NB4 (cell line): ENCODE measurements at regions not wholly inside any gene's neighbourhood (a gene's known extent, or its start where the extent isn't known, plus 50 kb on each side); places are given as distances from the start of the nearest gene placed in this dataset.
"Not testable (repeated sequence)": the region's sequence is repeated elsewhere in the genome, so short reads cannot be mapped to it uniquely, and the experiment has no call there.

Source experiments
- DNase-seq: peaks from one replicate; pipeline ENCODE4 v3.0.0; 2010; ENCODE audit warnings: low read depth
- H3K4me3 ChIP-seq: one replicate; pipeline ENCODE4 v1.5.1; 2011; ENCODE audit warnings: mild to moderate bottlenecking, low read depth, low read length, moderate library complexity
- CTCF ChIP-seq: IDR thresholded peaks from one replicate; pipeline ENCODE4 v1.5.1; 2012; ENCODE audit warnings: low read depth, low read length
- MYC ChIP-seq: IDR thresholded peaks from 2 replicates; pipeline ENCODE4 v1.6.1; 2011; ENCODE audit warnings: low read depth, low read length
- POLR2A ChIP-seq: IDR thresholded peaks from 2 replicates; pipeline ENCODE4 v1.6.1; 2011; ENCODE audit warnings: mild to moderate bottlenecking; ENCODE audit not compliant: insufficient read length; ENCODE audit errors: extremely low read depth
- TF ChIP-seq, protein P1 (sequence below): IDR thresholded peaks from 2 replicates; pipeline ENCODE4 v1.6.1; 2011; ENCODE audit warnings: low read depth, low read length

GRCh38 chr19:27419217-27419616 is 1793.7 kb downstream of the UQCRFS1 start:
- DNase-seq, H3K4me3 ChIP-seq: not testable (repeated sequence)

GRCh38 chr19:27393591-27393990 is 1819.4 kb downstream of the UQCRFS1 start:
- no peak for DNase-seq
- no peak overlapping the region for H3K4me3 ChIP-seq
- no peak for TF ChIP-seq MYC
- TF ChIP-seq, protein P1, sequence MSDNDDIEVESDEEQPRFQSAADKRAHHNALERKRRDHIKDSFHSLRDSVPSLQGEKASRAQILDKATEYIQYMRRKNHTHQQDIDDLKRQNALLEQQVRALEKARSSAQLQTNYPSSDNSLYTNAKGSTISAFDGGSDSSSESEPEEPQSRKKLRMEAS, result no peak
- no peak for TF ChIP-seq POLR2A
- no peak for TF ChIP-seq CTCF

DNA sequence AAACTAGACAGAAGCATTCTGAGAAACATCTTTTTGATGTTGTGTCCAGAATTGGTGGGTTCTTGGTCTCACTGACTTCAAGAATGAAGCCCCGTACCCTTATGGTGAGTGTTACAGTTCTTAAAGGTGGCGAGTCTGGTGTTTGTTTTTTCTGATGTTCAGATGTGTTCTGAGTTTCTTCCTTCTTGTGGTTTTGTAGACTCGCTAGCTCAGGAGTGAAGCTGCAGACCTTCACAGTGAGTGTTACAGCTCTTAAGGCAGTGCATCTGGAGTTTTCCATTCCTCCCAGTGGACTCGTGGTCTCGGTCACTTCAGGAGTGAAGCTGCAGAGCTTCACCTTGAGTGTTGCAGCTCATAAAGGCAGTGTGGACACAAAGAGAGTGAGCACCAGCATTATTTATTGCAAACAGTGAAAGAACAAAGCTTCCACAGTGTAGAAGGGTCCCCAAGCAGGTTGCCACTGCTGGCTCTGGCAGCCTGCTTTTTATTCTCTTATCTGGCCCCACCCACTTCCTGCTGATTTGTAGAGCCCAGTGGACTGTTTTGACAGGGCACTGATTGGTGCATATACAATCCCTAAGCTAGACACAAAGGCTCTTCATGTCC is 1820.8 kb downstream of the UQCRFS1 start:
- TF ChIP-seq POLR2A (no peak), CTCF (no peak), MYC (no peak)
- TF ChIP-seq, protein P1, result no peak
- DNase-seq, result no peak
- H3K4me3 ChIP-seq, result no peak overlapping the region

DNA sequence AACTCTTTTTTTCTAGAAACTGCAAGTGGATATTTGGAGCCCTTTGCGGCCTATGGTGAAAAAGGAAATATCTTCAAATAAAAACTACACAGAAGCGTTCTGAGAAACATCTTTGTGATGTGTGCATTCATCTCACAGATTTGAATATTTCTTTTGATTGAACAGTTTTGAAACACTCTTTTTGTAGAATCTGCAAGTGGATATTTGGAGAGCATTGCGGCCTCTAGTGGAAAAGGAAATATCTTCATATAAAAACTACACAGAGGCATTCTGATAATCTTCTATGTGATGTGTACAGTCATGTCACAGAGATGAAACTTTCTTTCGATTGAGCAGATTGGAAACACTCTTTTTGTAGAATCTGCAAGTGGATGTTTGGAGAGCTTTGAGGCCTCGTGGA is 1833.6 kb downstream of the UQCRFS1 start:
- TF ChIP-seq CTCF, result peak; percentile 3
- not testable (repeated sequence) for H3K4me3 ChIP-seq, DNase-seq

GRCh38 chr19:27369603-27370002 is 1843.3 kb downstream of the UQCRFS1 start:
- not testable (repeated sequence) for DNase-seq

DNA sequence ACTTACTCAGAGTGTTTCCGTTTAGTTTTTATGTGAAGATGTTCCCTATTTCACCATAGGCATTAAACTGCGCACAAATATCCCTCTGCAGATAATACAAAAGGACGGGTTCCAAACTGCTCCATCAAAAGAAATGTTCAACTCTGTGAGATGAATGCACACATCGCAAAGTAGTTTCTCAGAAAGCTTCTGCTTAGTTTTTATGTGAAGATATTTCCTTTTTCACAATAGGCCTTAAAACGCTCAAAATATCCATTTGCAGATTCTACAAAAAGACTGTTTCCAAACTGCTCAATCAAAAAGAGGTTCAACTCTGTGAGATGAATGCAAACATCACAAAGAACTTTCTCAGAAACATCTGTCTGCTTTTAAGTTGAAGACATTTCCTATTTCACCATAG is 1850.5 kb downstream of the UQCRFS1 start:
- DNase-seq, H3K4me3 ChIP-seq: not testable (repeated sequence)

More at GRCh38 chr19:27369603-27370002, 1843.3 kb downstream of the UQCRFS1 start:
- not testable (repeated sequence) for H3K4me3 ChIP-seq

- DNase-seq, H3K4me3 ChIP-seq: not testable (repeated sequence)
Measured at GRCh38 chr19:27355581-27355980, 1857.4 kb downstream of the UQCRFS1 start.
